Sigmoid colon (tissue), 4 donors: ENCODE measurements at regions not wholly inside any gene's neighbourhood (a gene's known extent, or its start where the extent isn't known, plus 50 kb on each side); places are given as distances from the start of the nearest gene placed in this dataset.

Experiments used
- EP300 ChIP-seq, 4 donors: sonication (generic); formaldehyde crosslinking; IDR thresholded peaks; one replicate each; pipeline ENCODE4 v1.6.1; 2017; ENCODE audit warnings: antibody characterized with exemption in 4 of 4
- POLR2A ChIP-seq, 2 donors: fragments of 450-650 bp; IDR thresholded peaks; one replicate each; pipeline ENCODE4 v1.6.1; 2016; ENCODE audit warnings: antibody characterized with exemption in 2 of 2, mild to moderate bottlenecking in 2 of 2, moderate library complexity in 2 of 2
- POLR2AphosphoS5 ChIP-seq, 4 donors: sonication (generic); formaldehyde crosslinking; IDR thresholded peaks; one replicate each; pipeline ENCODE4 v1.6.1; 2017; ENCODE audit warnings: antibody characterized with exemption in 4 of 4
- TF ChIP-seq, protein P1 (sequence below), 4 experiments: fragments of 450-650 bp in 3 of 4; fragments of 200-600 bp in 1 of 4; IDR thresholded peaks; one replicate each; pipeline ENCODE4 v1.5.1; 2016 to 2019; ENCODE audit warnings: antibody characterized with exemption in 4 of 4, mild to moderate bottlenecking in 3 of 4, moderate library complexity in 2 of 4

DNA sequence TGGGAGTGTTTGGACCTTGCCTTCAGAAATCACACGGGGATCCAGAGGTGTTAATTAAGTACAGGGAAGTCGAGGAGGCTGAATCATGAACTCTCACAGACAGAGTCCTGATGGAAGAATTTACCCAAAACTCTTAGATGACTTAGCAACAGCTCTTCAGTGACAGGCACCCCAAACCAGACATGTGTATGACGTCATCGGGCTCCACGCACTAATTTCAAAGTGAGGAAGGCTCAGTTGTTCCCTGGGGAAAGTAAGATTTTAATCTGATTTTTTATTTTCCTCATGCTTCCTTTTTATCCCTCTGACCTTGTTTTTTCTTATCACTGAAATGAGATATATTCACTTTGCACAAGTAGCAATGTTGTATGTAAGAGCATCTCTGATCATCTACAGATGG lies 1363.5 kb downstream of the AACS start:
- TF ChIP-seq, protein P1, sequence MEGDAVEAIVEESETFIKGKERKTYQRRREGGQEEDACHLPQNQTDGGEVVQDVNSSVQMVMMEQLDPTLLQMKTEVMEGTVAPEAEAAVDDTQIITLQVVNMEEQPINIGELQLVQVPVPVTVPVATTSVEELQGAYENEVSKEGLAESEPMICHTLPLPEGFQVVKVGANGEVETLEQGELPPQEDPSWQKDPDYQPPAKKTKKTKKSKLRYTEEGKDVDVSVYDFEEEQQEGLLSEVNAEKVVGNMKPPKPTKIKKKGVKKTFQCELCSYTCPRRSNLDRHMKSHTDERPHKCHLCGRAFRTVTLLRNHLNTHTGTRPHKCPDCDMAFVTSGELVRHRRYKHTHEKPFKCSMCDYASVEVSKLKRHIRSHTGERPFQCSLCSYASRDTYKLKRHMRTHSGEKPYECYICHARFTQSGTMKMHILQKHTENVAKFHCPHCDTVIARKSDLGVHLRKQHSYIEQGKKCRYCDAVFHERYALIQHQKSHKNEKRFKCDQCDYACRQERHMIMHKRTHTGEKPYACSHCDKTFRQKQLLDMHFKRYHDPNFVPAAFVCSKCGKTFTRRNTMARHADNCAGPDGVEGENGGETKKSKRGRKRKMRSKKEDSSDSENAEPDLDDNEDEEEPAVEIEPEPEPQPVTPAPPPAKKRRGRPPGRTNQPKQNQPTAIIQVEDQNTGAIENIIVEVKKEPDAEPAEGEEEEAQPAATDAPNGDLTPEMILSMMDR (IDR thresholded peaks at IDR 0.05), result no peak
- TF ChIP-seq POLR2A (IDR thresholded peaks at IDR 0.05), result no peak
- TF ChIP-seq EP300 (IDR thresholded peaks at IDR 0.05), result no peak
- TF ChIP-seq POLR2AphosphoS5 (IDR thresholded peaks at IDR 0.05), result no peak
